ENCODE measurements at regions not wholly inside any gene's neighbourhood (a gene's known extent, or its start where the extent isn't known, plus 50 kb on each side); places are given as distances from the start of the nearest gene placed in this dataset.

DNA sequence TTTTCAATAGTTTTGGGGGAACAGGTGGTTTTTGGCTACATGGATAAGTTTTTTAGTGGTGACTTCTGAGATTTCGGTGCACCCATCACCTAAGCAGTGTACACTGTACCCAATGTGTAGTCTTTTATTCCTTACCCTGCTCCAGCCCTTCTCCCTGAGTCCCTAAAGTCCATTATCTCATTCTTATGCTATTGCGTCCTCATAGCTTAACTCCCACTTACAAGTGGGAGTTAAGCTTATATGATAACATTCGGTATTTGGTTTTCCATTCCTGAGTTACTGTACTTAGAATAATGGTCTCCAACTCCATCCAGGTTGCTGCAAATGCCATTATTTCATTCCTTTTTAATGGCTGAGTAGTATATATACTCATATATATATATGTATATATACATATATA, 90.9 kb upstream of the ACSL3 start:
- Histone ChIP-seq H2AFZ (replicated peaks; ENCODE audit: low read length, poor library complexity) (no peak overlapping the region), H3K27me3 (ENCODE audit: control insufficient read depth, insufficient read depth, low read length) (no peaks in the 10 kb centered on the region; the same call in none of the 2 replicates), H4K20me1 (ENCODE audit: insufficient read depth, low read length) (no peaks in the 10 kb centered on the region), H3K4me1 (ENCODE audit: control insufficient read depth, insufficient read depth, low read length) (no peaks in the 10 kb centered on the region), H2BK15ac (ENCODE audit: low read depth, low read length) (no peak overlapping the region), H3K14ac (replicated peaks; ENCODE audit: low read depth, low read length) (no peak overlapping the region), H2BK20ac (ENCODE audit: low read depth, low read length) (no peak overlapping the region), H3K4me3 (ENCODE audit: insufficient read depth, low read depth, low read length) (no peak overlapping the region), H3K9me3 (ENCODE audit: control insufficient read depth, insufficient read depth, low read length) (no peaks in the 10 kb centered on the region), H2BK5ac (ENCODE audit: low read depth, low read length, poor library complexity, severe bottlenecking) (no peak overlapping the region), H4K8ac (ENCODE audit: low read depth in 2 of 2, low read length in 2 of 2) (no peak overlapping the region), H3K23ac (ENCODE audit: low read depth, low read length) (no peak overlapping the region), H3K4ac (ENCODE audit: low read depth, low read length) (no peak overlapping the region), H4K91ac (ENCODE audit: insufficient read depth, low read depth, low read length) (no peak overlapping the region), H3K4me2 (ENCODE audit: low read depth, low read length) (no peak overlapping the region), H2AK9ac (replicated peaks; ENCODE audit: low read depth, low read length, poor library complexity) (no peak overlapping the region), H2BK120ac (ENCODE audit: low read depth, low read length) (no peak overlapping the region), H3K36me3 (ENCODE audit: control insufficient read depth, insufficient read depth, low read length) (no peaks in the 10 kb centered on the region), H3K9me1 (ENCODE audit: insufficient read depth, low read length) (0 out of 2 replicates have a peak, but pooled peaks cover 4% of the 10 kb centered on the region), H3K9ac (ENCODE audit: low read depth, low read length) (no peak overlapping the region), H3K79me1 (ENCODE audit: low read depth in 1 of 2, low read length in 2 of 2) (no peaks in the 10 kb centered on the region), H4K5ac (ENCODE audit: low read depth, low read length) (no peak overlapping the region), H3K56ac (ENCODE audit: extremely low read depth, insufficient read depth, low read length) (no peak overlapping the region), H3K27ac (ENCODE audit: insufficient read depth, low read length) (no peak overlapping the region), H2AK5ac (ENCODE audit: low read depth, low read length) (no peak overlapping the region), H3K18ac (ENCODE audit: low read depth, low read length) (no peak overlapping the region)
- intact Hi-C loops (cut with micrococcal nuclease), result no loop called here
- TF ChIP-seq USF2 (IDR thresholded peaks at IDR 0.05; ENCODE audit: low read depth, low read length), result no peak
- no peak for TF ChIP-seq ELK1 (IDR thresholded peaks at IDR 0.05; ENCODE audit: borderline replicate concordance, low read depth, low read length)
- TF ChIP-seq CHD1 (IDR thresholded peaks at IDR 0.05; ENCODE audit: low read depth, low read length), result no peak
- TF ChIP-seq RFX5 (IDR thresholded peaks at IDR 0.05; ENCODE audit: low read depth, low read length), result no peak
- no peak for TF ChIP-seq MAZ (IDR thresholded peaks at IDR 0.05; ENCODE audit: borderline replicate concordance, low read depth, low read length)
- TF ChIP-seq MXI1 (IDR thresholded peaks at IDR 0.05; ENCODE audit: borderline replicate concordance, low read depth, low read length), result no peak
- TF ChIP-seq FOS (IDR thresholded peaks at IDR 0.05; ENCODE audit: low read depth, low read length), result no peak
- TF ChIP-seq CTCF (conservative IDR thresholded peaks at IDR 0.05; ENCODE audit: low read depth, low read length), result no peak
- TF ChIP-seq RCOR1 (IDR thresholded peaks at IDR 0.05; ENCODE audit: insufficient replicate concordance, low read length), result no peak
- no peak for TF ChIP-seq CEBPB (IDR thresholded peaks at IDR 0.05; ENCODE audit: low read depth, low read length)
- no peak for TF ChIP-seq BHLHE40 (IDR thresholded peaks at IDR 0.05; ENCODE audit: low read depth, low read length)
- TF ChIP-seq NFE2L2 (IDR thresholded peaks at IDR 0.05; ENCODE audit: low read depth, low read length), result no peak
- TF ChIP-seq MAFK (IDR thresholded peaks at IDR 0.05; ENCODE audit: low read depth, low read length), result no peak
- no peak for TF ChIP-seq POLR2A (IDR thresholded peaks at IDR 0.05; ENCODE audit: low read depth, low read length)
- no peak for TF ChIP-seq RAD21 (IDR thresholded peaks at IDR 0.05; ENCODE audit: low read length)
- ChIA-PET POLR2A (ENCODE audit: unreplicated experiment) (no interaction called here), CTCF (no interaction called here)
- DNase-seq (no peak), ATAC-seq (ENCODE audit: low read depth) (no peak)
- no CpG with 5 or more reads among the region's 3 CpGs for WGBS, 2 experiments (ENCODE audit: extremely low coverage in 2 of 2, insufficient read length in 1 of 2)
- BruUV-seq (replicated peaks), result no TSS peak
- dilution Hi-C loops (cut with HindIII; ENCODE audit: low sequenced_read_pairs, unreplicated experiment), result no loop called here
- in situ Hi-C loops (cut with MboI; ENCODE audit: low sequenced_read_pairs), result no loop called here

Data from IMR-90 (cell line).